Thoracic aorta (tissue), 2 donors: ENCODE measurements at regions not wholly inside any gene's neighbourhood (a gene's known extent, or its start where the extent isn't known, plus 50 kb on each side); places are given as distances from the start of the nearest gene placed in this dataset.
"Not testable (repeated sequence)": the region's sequence is repeated elsewhere in the genome, so short reads cannot be mapped to it uniquely, and the experiment has no call there.

Experiments used
- ATAC-seq: fragments of 150-250 bp; one replicate; pipeline ENCODE4 v1.8.0; 2017; ENCODE audit warnings: low read depth; ENCODE audit not compliant: insufficient number of reproducible peaks, low FRiP score
- DNase-seq: peaks from one replicate; pipeline ENCODE4 v3.0.0-alpha.2; 2020; ENCODE audit warnings: low spot score
- H3K27ac ChIP-seq, 2 donors: fragments of 200-600 bp; sonication (generic); 1 replicate in 1 of 2; 2 replicates in 1 of 2; pipeline ENCODE4 v1.5.1; 2016; ENCODE audit warnings: mild to moderate bottlenecking in 2 of 2, moderate library complexity in 2 of 2
- H3K27me3 ChIP-seq: fragments of 200-600 bp; sonication (generic); replicated peaks from 2 replicates; pipeline ENCODE4 v1.6.0; 2016; ENCODE audit warnings: mild to moderate bottlenecking; ENCODE audit not compliant: insufficient read depth
- H3K36me3 ChIP-seq: fragments of 200-600 bp; sonication (generic); one replicate; pipeline ENCODE4 v1.5.1; 2016
- H3K4me1 ChIP-seq, 2 donors: fragments of 200-600 bp; sonication (generic); 1 replicate in 1 of 2; 2 replicates in 1 of 2; pipeline versions ENCODE4 v1.5.1 to v1.6.0; 2016; ENCODE audit warnings: low read depth in 2 of 2, mild to moderate bottlenecking in 1 of 2; ENCODE audit not compliant: control insufficient read depth in 1 of 2
- H3K4me3 ChIP-seq: fragments of 200-600 bp; sonication (generic); 2 replicates; pipeline ENCODE4 v1.5.1; 2016; ENCODE audit warnings: mild to moderate bottlenecking
- H3K9me3 ChIP-seq: fragments of 200-600 bp; sonication (generic); 2 replicates; pipeline ENCODE4 v1.5.1; 2016
- TF ChIP-seq, protein P1 (sequence below): fragments of 200-600 bp; sonication (generic); IDR thresholded peaks from one replicate; pipeline ENCODE4 v1.5.1; 2019; ENCODE audit warnings: antibody characterized with exemption

GRCh38 chrX:75638332-75638731, 115.5 kb upstream of the ZDHHC15 start:
- DNase-seq (no peak), ATAC-seq (no peak)
- Histone ChIP-seq H3K4me1 (no peaks in the 10 kb centered on the region), H3K4me3 (no peak overlapping the region), H3K27ac (no peak overlapping the region), H3K9me3 (no peaks in the 10 kb centered on the region), H3K36me3 (no peaks in the 10 kb centered on the region), H3K27me3 (no peaks in the 10 kb centered on the region)
- TF ChIP-seq, protein P1, sequence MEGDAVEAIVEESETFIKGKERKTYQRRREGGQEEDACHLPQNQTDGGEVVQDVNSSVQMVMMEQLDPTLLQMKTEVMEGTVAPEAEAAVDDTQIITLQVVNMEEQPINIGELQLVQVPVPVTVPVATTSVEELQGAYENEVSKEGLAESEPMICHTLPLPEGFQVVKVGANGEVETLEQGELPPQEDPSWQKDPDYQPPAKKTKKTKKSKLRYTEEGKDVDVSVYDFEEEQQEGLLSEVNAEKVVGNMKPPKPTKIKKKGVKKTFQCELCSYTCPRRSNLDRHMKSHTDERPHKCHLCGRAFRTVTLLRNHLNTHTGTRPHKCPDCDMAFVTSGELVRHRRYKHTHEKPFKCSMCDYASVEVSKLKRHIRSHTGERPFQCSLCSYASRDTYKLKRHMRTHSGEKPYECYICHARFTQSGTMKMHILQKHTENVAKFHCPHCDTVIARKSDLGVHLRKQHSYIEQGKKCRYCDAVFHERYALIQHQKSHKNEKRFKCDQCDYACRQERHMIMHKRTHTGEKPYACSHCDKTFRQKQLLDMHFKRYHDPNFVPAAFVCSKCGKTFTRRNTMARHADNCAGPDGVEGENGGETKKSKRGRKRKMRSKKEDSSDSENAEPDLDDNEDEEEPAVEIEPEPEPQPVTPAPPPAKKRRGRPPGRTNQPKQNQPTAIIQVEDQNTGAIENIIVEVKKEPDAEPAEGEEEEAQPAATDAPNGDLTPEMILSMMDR = no peak

GRCh38 chrX:75625232-75625631, 102.4 kb upstream of the ZDHHC15 start:
- TF ChIP-seq, protein P1 = no peak
- DNase-seq (no peak), ATAC-seq (no peak)
- Histone ChIP-seq H3K27me3 (no peaks in the 10 kb centered on the region), H3K4me1 (no peaks in the 10 kb centered on the region), H3K36me3 (no peaks in the 10 kb centered on the region), H3K4me3 (no peak overlapping the region), H3K9me3 (no peaks in the 10 kb centered on the region), H3K27ac (no peak overlapping the region)

GRCh38 chrX:75623535-75623934, 100.7 kb upstream of the ZDHHC15 start:
- no peak overlapping the region for H3K27ac ChIP-seq
- H3K27me3 ChIP-seq = no peaks in the 10 kb centered on the region
- no peaks in the 10 kb centered on the region for H3K4me1 ChIP-seq
- no peaks in the 10 kb centered on the region for H3K36me3 ChIP-seq
- DNase-seq (no peak), ATAC-seq (no peak)
- no peak overlapping the region for H3K4me3 ChIP-seq
- TF ChIP-seq, protein P1 = peak; percentile 25
- H3K9me3 ChIP-seq = no peaks in the 10 kb centered on the region

DNA sequence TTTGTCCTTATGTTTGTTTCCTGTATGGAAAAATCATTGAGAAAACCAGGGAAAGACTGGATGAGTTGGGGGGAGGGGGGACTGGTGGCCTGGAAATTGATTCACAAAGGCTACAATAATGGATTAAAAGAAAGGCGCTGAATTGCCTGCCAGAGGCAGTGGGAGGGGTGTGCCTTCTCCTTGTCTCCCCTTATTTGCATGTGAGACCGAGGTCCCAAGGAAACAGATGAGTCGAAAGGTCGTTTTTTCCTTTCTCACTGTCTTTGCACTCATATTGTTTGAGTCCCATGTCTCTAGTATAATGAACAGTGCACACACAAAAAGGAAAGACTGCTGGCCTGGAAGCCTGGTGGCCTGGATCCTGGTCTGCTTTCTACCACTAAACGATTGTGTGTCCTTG, 86.6 kb upstream of the ZDHHC15 start:
- no peaks in the 10 kb centered on the region for H3K36me3 ChIP-seq
- H3K9me3 ChIP-seq = no peaks in the 10 kb centered on the region
- TF ChIP-seq, protein P1 = no peak
- H3K27ac ChIP-seq = no peak overlapping the region
- ATAC-seq (no peak), DNase-seq (no peak)
- no peaks in the 10 kb centered on the region for H3K27me3 ChIP-seq
- no peaks in the 10 kb centered on the region for H3K4me1 ChIP-seq
- H3K4me3 ChIP-seq = no peak overlapping the region

DNA sequence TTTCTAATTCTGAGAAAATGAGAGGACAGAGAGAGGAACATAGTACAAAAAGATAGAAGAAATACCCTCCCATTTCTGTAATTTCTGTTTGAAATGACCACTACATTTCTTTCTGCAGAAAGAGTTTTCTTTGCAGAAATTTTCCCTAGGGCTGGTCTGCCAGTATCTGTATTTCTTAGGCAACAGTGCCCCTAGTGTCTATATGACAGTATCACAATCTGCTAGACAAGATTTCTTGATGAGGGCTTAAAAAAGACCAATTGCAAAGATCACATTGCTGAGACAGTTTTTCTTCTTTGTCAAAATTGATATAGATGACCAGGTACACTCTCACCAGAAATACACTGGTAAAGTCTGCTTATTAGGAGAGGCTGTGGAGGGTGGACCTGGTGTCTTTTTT, 81.0 kb upstream of the ZDHHC15 start:
- TF ChIP-seq, protein P1 = peak; percentile 52
- H3K36me3 ChIP-seq = no peaks in the 10 kb centered on the region
- no peak overlapping the region for H3K4me3 ChIP-seq
- H3K4me1 ChIP-seq = no peaks in the 10 kb centered on the region
- H3K27ac ChIP-seq = no peak overlapping the region
- ATAC-seq (no peak), DNase-seq (no peak)
- no peaks in the 10 kb centered on the region for H3K27me3 ChIP-seq
- H3K9me3 ChIP-seq = no peaks in the 10 kb centered on the region

- H3K4me1 ChIP-seq, H3K36me3 ChIP-seq, DNase-seq, H3K4me3 ChIP-seq, H3K9me3 ChIP-seq, H3K27me3 ChIP-seq, H3K27ac ChIP-seq, ATAC-seq: not testable (repeated sequence)
Observed at GRCh38 chrX:75602022-75602421, 79.2 kb upstream of the ZDHHC15 start.
